Ishikawa (cell line): ENCODE measurements at regions not wholly inside any gene's neighbourhood (a gene's known extent, or its start where the extent isn't known, plus 50 kb on each side); places are given as distances from the start of the nearest gene placed in this dataset.

ENCODE experiments used
- CEBPB ChIP-seq: IDR thresholded peaks from 2 replicates; pipeline ENCODE4 v1.6.1; 2012
- CREB1 ChIP-seq: IDR thresholded peaks from 2 replicates; pipeline ENCODE4 v1.6.1; 2012; ENCODE audit warnings: low read depth
- EGR1 ChIP-seq: IDR thresholded peaks from 2 replicates; pipeline ENCODE4 v1.6.1; 2012
- EP300 ChIP-seq: IDR thresholded peaks from 2 replicates; pipeline ENCODE4 v1.6.1; 2012; ENCODE audit warnings: borderline replicate concordance
- RAD21 ChIP-seq: IDR thresholded peaks from 2 replicates; pipeline ENCODE4 v1.6.1; 2012; ENCODE audit warnings: low read depth
- TAF1 ChIP-seq: IDR thresholded peaks from 2 replicates; pipeline ENCODE4 v1.6.1; 2012; ENCODE audit warnings: low read depth, mild to moderate bottlenecking
- TEAD4 ChIP-seq: IDR thresholded peaks from 2 replicates; pipeline ENCODE4 v1.6.1; 2012
- YY1 ChIP-seq: IDR thresholded peaks from 2 replicates; pipeline ENCODE4 v1.6.1; 2012; ENCODE audit warnings: low read depth
- ZBTB7A ChIP-seq: IDR thresholded peaks from 2 replicates; pipeline ENCODE4 v1.6.1; 2012; ENCODE audit warnings: low read depth
- TF ChIP-seq, protein P1 (sequence below): IDR thresholded peaks from 2 replicates; pipeline ENCODE4 v1.6.1; 2012
- TF ChIP-seq, protein P2 (sequence below): IDR thresholded peaks from 2 replicates; pipeline ENCODE4 v1.6.1; 2012; ENCODE audit warnings: low read depth, mild to moderate bottlenecking
- TF ChIP-seq, protein P3 (sequence below): IDR thresholded peaks from 2 replicates; pipeline ENCODE4 v1.6.1; 2012

DNA sequence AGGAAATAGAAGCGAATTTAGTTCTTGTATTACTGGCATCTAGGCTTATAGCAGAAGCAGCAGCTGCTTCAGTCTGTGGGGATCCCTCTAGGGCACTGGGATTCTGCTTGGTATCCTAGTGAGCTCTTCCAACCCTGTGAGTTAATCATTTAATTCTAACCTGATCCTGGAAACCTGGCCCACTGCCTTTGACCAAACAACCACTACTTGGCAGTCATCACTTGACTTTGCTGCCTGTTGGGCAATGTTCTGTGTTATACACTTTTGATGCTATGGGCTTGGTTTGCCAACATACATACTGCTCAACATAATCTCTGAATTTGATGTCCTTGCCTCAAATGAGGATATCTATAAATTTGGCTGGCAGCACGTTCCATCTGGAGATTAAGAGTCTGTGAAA, 813.4 kb downstream of the ANKRD7 start:
- TF ChIP-seq EGR1 (no peak), TAF1 (no peak), CEBPB (no peak), RAD21 (no peak), EP300 (no peak), YY1 (no peak), ZBTB7A (no peak), TEAD4 (no peak), CREB1 (no peak)
- TF ChIP-seq, protein P1, sequence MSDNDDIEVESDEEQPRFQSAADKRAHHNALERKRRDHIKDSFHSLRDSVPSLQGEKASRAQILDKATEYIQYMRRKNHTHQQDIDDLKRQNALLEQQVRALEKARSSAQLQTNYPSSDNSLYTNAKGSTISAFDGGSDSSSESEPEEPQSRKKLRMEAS: no peak
- TF ChIP-seq, protein P2, sequence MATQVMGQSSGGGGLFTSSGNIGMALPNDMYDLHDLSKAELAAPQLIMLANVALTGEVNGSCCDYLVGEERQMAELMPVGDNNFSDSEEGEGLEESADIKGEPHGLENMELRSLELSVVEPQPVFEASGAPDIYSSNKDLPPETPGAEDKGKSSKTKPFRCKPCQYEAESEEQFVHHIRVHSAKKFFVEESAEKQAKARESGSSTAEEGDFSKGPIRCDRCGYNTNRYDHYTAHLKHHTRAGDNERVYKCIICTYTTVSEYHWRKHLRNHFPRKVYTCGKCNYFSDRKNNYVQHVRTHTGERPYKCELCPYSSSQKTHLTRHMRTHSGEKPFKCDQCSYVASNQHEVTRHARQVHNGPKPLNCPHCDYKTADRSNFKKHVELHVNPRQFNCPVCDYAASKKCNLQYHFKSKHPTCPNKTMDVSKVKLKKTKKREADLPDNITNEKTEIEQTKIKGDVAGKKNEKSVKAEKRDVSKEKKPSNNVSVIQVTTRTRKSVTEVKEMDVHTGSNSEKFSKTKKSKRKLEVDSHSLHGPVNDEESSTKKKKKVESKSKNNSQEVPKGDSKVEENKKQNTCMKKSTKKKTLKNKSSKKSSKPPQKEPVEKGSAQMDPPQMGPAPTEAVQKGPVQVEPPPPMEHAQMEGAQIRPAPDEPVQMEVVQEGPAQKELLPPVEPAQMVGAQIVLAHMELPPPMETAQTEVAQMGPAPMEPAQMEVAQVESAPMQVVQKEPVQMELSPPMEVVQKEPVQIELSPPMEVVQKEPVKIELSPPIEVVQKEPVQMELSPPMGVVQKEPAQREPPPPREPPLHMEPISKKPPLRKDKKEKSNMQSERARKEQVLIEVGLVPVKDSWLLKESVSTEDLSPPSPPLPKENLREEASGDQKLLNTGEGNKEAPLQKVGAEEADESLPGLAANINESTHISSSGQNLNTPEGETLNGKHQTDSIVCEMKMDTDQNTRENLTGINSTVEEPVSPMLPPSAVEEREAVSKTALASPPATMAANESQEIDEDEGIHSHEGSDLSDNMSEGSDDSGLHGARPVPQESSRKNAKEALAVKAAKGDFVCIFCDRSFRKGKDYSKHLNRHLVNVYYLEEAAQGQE: no peak
- TF ChIP-seq, protein P3, sequence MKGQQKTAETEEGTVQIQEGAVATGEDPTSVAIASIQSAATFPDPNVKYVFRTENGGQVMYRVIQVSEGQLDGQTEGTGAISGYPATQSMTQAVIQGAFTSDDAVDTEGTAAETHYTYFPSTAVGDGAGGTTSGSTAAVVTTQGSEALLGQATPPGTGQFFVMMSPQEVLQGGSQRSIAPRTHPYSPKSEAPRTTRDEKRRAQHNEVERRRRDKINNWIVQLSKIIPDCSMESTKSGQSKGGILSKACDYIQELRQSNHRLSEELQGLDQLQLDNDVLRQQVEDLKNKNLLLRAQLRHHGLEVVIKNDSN: no peak
